HepG2 (cell line): ENCODE measurements at regions not wholly inside any gene's neighbourhood (a gene's known extent, or its start where the extent isn't known, plus 50 kb on each side); places are given as distances from the start of the nearest gene placed in this dataset.

Source experiments
- ATAC-seq: fragments of 200-7000 bp; cut with Tn5 transposase; 3 replicates; pipeline ENCODE4 v1.9.1; 2020; ENCODE audit warnings: mild to moderate bottlenecking, moderate library complexity
- BruUV-seq: library from RNA; stranded (reverse); fragments of 400-500 nt; replicated peaks from 2 replicates; lab custom pipeline; 2021; lab: Mats Ljungman, UMichigan
- CTCF ChIA-PET: fragments of 300-600 bp; formaldehyde crosslinking; extraction: SDS; loops from one replicate; lab custom pipeline; 2021; ENCODE audit warnings: low total read pairs, inconsistent platforms, low intra/inter-chr PET ratio; lab: Yijun Ruan, JAX
- POLR2A ChIA-PET: fragments of 350-600 bp; sonication (Branson Sonifier 250); formaldehyde crosslinking; loops from one replicate; lab custom pipeline; 2020; ENCODE audit warnings: antibody characterized with exemption, inconsistent platforms; lab: Yijun Ruan, JAX
- DNase-seq: peaks from one replicate; pipeline ENCODE4 v3.0.0-alpha.2; 2015; ENCODE audit warnings: low spot score
- FAIRE-seq: peaks from 3 replicates; lab custom pipeline; 2011; peaks lifted over from hg19 to GRCh38; lab: Jason Lieb, UNC
- H2AFZ ChIP-seq: one replicate; pipeline ENCODE4 v1.6.1; 2011; ENCODE audit warnings: low read length, inconsistent platforms
- H3K27ac ChIP-seq: fragments of 300-600 bp; 3 replicates; pipeline ENCODE4 v1.8.0; 2011; ENCODE audit warnings: mixed run types, mild to moderate bottlenecking, mixed read lengths, low read length, inconsistent platforms; ENCODE audit not compliant: insufficient read depth; ENCODE audit errors: extremely low read length
- H3K27me3 ChIP-seq, 2 experiments: fragments of 200-600 bp in 1 of 2; 2 replicates in 1 of 2; 3 replicates in 1 of 2; pipeline versions ENCODE4 v1.6.0 to v1.8.0; 2011; ENCODE audit warnings: low read length in 2 of 2, mild to moderate bottlenecking in 2 of 2, moderate library complexity in 2 of 2, inconsistent platforms in 1 of 2; ENCODE audit not compliant: insufficient read depth in 2 of 2, control insufficient read depth in 1 of 2
- H3K36me3 ChIP-seq, 2 experiments: fragments of 200-600 bp in 1 of 2; replicated peaks in 1 of 2; 2 replicates in 1 of 2; 3 replicates in 1 of 2; pipeline versions ENCODE4 v1.5.1 to v1.8.0; 2011; ENCODE audit warnings: low read length in 2 of 2, inconsistent platforms in 1 of 2; ENCODE audit not compliant: insufficient read depth in 2 of 2, control insufficient read depth in 1 of 2
- H3K4me1 ChIP-seq: 2 replicates; pipeline ENCODE4 v1.5.1; 2012; ENCODE audit warnings: low read length, inconsistent platforms; ENCODE audit not compliant: insufficient read depth
- H3K4me2 ChIP-seq: 2 replicates; pipeline ENCODE4 v1.6.0; 2011; ENCODE audit warnings: low read depth, low read length, inconsistent platforms
- H3K4me3 ChIP-seq, 3 experiments: fragments of 200-600 bp in 1 of 3; sonication (generic), shearing (Covaris generic) in 1 of 3; replicated peaks in 1 of 3; 2 replicates each; pipeline ENCODE4 v1.5.1; 2011 to 2016; ENCODE audit warnings: low read length in 3 of 3, inconsistent platforms in 2 of 3, low read depth in 2 of 3, mild to moderate bottlenecking in 2 of 3, control low read depth in 1 of 3, mixed read lengths in 1 of 3; ENCODE audit not compliant: insufficient read depth in 1 of 3
- H3K79me2 ChIP-seq: one replicate; pipeline ENCODE4 v1.6.1; 2011; ENCODE audit warnings: low read length, inconsistent platforms; ENCODE audit not compliant: insufficient read depth
- H3K9ac ChIP-seq: 2 replicates; pipeline ENCODE4 v1.6.0; 2011; ENCODE audit warnings: mild to moderate bottlenecking, low read depth, low read length, inconsistent platforms; ENCODE audit not compliant: insufficient read depth
- H3K9me3 ChIP-seq: 2 replicates; pipeline ENCODE4 v1.5.1; 2012; ENCODE audit warnings: mild to moderate bottlenecking, low read length
- H4K20me1 ChIP-seq: 2 replicates; pipeline ENCODE4 v1.6.0; 2011; ENCODE audit warnings: inconsistent platforms, mild to moderate bottlenecking, low read length, moderate library complexity; ENCODE audit not compliant: insufficient read depth
- HMGXB4 ChIP-seq, 2 experiments: sonication (generic) in 1 of 2; formaldehyde crosslinking in 1 of 2; IDR thresholded peaks; 2 replicates each; pipeline versions ENCODE4 v1.4.0 to v1.6.1; 2018 to 2020; ENCODE audit warnings: missing genetic modification reagents in 2 of 2, borderline replicate concordance in 1 of 2, low read depth in 1 of 2, mild to moderate bottlenecking in 1 of 2, missing biosample characterization in 1 of 2
- IRF2 ChIP-seq: IDR thresholded peaks from 2 replicates; pipeline ENCODE4 v1.6.1; 2018; ENCODE audit warnings: missing genetic modification reagents, missing compliant biosample characterization
- KMT2A ChIP-seq: sonication (generic); formaldehyde crosslinking; IDR thresholded peaks from 2 replicates; pipeline ENCODE4 v1.4.0; 2020; ENCODE audit warnings: missing genetic modification reagents
- PPARG ChIP-seq: conservative IDR thresholded peaks from 2 replicates; pipeline ENCODE4 v1.6.1; 2016; ENCODE audit warnings: missing biosample characterization, missing genetic modification reagents
- ZBTB7A ChIP-seq: sonication (generic); formaldehyde crosslinking; IDR thresholded peaks from 2 replicates; pipeline ENCODE4 v1.8.0; 2022; ENCODE audit warnings: mild to moderate bottlenecking, missing genetic modification reagents
- ZKSCAN5 ChIP-seq: sonication (generic); formaldehyde crosslinking; IDR thresholded peaks from 2 replicates; pipeline ENCODE4 v1.5.1; 2020; ENCODE audit warnings: mild to moderate bottlenecking, missing genetic modification reagents
- ZNF207 ChIP-seq: fragments of 450-650 bp; IDR thresholded peaks from 2 replicates; pipeline ENCODE4 v1.6.1; 2016; ENCODE audit warnings: antibody characterized with exemption, borderline replicate concordance
- ZNF276 ChIP-seq: sonication (generic); formaldehyde crosslinking; IDR thresholded peaks from 2 replicates; pipeline ENCODE4 v1.4.0; 2020; ENCODE audit warnings: mild to moderate bottlenecking, low read depth, missing genetic modification reagents
- ZNF704 ChIP-seq: sonication (generic); formaldehyde crosslinking; IDR thresholded peaks from 2 replicates; pipeline ENCODE4 v1.8.1; 2023; ENCODE audit warnings: mild to moderate bottlenecking, inconsistent platforms, moderate library complexity, missing genetic modification reagents, borderline replicate concordance
- WGBS: methylation state at CpG from one replicate; pipeline ENCODE4 v1.1.6; 2017; ENCODE audit warnings: low lambda C conversion rate; 5-methylcytosine and 5-hydroxymethylcytosine counted together
- in situ Hi-C: cut with HindIII; loops from 2 replicates; pipeline ENCODE4 v1.10.0; 2017; ENCODE audit warnings: low pct_unique_long_range_greater_than_20kb; ENCODE audit not compliant: extremely low pct_ligation_motif_present
- intact Hi-C: fragments of 100-400 bp; cut with micrococcal nuclease; formaldehyde crosslinking; loops from one replicate; pipeline ENCODE4 v1.10.0; 2022; ENCODE audit not compliant: unreplicated experiment

- FAIRE-seq = no peak
- H3K4me1 ChIP-seq = no peaks in the 10 kb centered on the region
- 3% methylated on average over 1 of the region's 1 CpG for WGBS
- H3K4me2 ChIP-seq = no peak overlapping the region
- in situ Hi-C loops (no loop called here), intact Hi-C loops (no loop called here)
- no peak overlapping the region for H3K27ac ChIP-seq
- H3K9me3 ChIP-seq = no peaks in the 10 kb centered on the region
- H2AFZ ChIP-seq = no peak overlapping the region
- no peak for ATAC-seq
- H3K36me3 ChIP-seq = no peaks in the 10 kb centered on the region
- BruUV-seq = no TSS peak
- no peak overlapping the region for H3K4me3 ChIP-seq
- POLR2A ChIA-PET = no interaction called here
- CTCF ChIA-PET = no interaction called here
- no peaks in the 10 kb centered on the region for H3K27me3 ChIP-seq
- no peaks in the 10 kb centered on the region for H4K20me1 ChIP-seq
- DNase-seq = no peak
- TF ChIP-seq ZNF207 (no peak), ZBTB7A (no peak), ZNF704 (CRISPR knock-in tag) (no peak), PPARG (no peak), ZKSCAN5 (CRISPR knock-in tag) (no peak), HMGXB4 (CRISPR knock-in tag; IDR thresholded peaks at IDR 0.05; ENCODE audit: borderline replicate concordance in 1 of 2, low read depth in 1 of 2) (no peak), KMT2A (CRISPR knock-in tag) (no peak), IRF2 (CRISPR knock-in tag) (no peak), ZNF276 (CRISPR knock-in tag) (no peak)
- no peak overlapping the region for H3K9ac ChIP-seq
- no peaks in the 10 kb centered on the region for H3K79me2 ChIP-seq
These were observed 50.4 kb upstream of the ANKRD50 start for GRCh38 chr4:124762956-124763355.
